ENCODE measurements at regions not wholly inside any gene's neighbourhood (a gene's known extent, or its start where the extent isn't known, plus 50 kb on each side); places are given as distances from the start of the nearest gene placed in this dataset.

GRCh38 chr16:50979806-50980620 lies 171.1 kb downstream of the SALL1 start:
- Histone ChIP-seq H3K4me2 (ENCODE audit: low read depth, low read length) (no peak overlapping the region), H3K9ac (ENCODE audit: low read length) (no peak overlapping the region), H3F3A (ENCODE audit: insufficient read depth, low read length) (no peaks in the 10 kb centered on the region), H3K36me3 (replicated peaks; ENCODE audit: insufficient read depth, low read length) (no peaks in the 10 kb centered on the region), H3K9me3 (replicated peaks; ENCODE audit: insufficient read depth, low read length) (no peaks in the 10 kb centered on the region; the same call in 1 of the 2 replicates), H3K4me3 (ENCODE audit: low read length) (no peak overlapping the region), H2AFZ (ENCODE audit: low read length) (no peak overlapping the region), H4K20me1 (ENCODE audit: insufficient read depth, low read length) (no peaks in the 10 kb centered on the region), H3K79me2 (ENCODE audit: low read length) (no peaks in the 10 kb centered on the region), H3K27me3 (replicated peaks; ENCODE audit: insufficient read depth, low read length) (no peaks in the 10 kb centered on the region), H3K9me2 (replicated peaks; ENCODE audit: insufficient read depth, low read length) (no peaks in the 10 kb centered on the region), H3K4me1 (ENCODE audit: low read length) (no peaks in the 10 kb centered on the region), H3K27ac (ENCODE audit: low read length) (no peak overlapping the region)
- no peak for DNase-seq
- no peak for TF ChIP-seq EZH2 (optimal IDR thresholded peaks at IDR 0.05; ENCODE audit: low read depth, low read length)
- no peak for TF ChIP-seq CTCF (IDR thresholded peaks at IDR 0.05; ENCODE audit: low read length)
- no peak for TF ChIP-seq EZH2phosphoT487 (IDR thresholded peaks at IDR 0.05; ENCODE audit: low read length)

DNA sequence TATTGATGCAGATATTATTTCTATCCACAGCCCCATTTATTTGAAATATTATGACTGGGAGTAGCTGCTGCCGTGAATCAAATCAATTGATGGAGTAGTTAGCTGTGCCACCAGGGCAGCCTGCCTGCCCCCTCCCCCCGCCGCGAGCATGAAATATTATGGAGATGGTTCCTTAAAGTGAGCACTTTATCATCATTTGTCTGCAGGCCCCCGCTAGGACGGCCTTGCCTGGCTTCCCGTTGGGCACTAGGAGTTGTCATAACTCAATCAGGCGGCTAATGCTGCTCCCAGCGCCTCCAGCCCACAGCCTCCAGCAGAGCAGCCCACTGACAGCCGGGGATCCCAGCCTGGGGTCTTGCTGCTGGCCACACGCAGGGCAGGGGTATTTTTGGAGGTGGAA lies 173.9 kb downstream of the SALL1 start:
- Histone ChIP-seq H3K36me3 (replicated peaks; ENCODE audit: insufficient read depth, low read length) (no peaks in the 10 kb centered on the region), H2AFZ (ENCODE audit: low read length) (no peak overlapping the region), H3K27ac (ENCODE audit: low read length) (no peak overlapping the region), H3K4me2 (ENCODE audit: low read depth, low read length) (no peak overlapping the region), H3F3A (ENCODE audit: insufficient read depth, low read length) (no peaks in the 10 kb centered on the region), H3K9me3 (replicated peaks; ENCODE audit: insufficient read depth, low read length) (no peaks in the 10 kb centered on the region), H4K20me1 (ENCODE audit: insufficient read depth, low read length) (no peaks in the 10 kb centered on the region), H3K4me1 (ENCODE audit: low read length) (no peaks in the 10 kb centered on the region), H3K4me3 (ENCODE audit: low read length) (no peak overlapping the region), H3K27me3 (replicated peaks; ENCODE audit: insufficient read depth, low read length) (no peaks in the 10 kb centered on the region), H3K9ac (ENCODE audit: low read length) (no peak overlapping the region), H3K9me2 (replicated peaks; ENCODE audit: insufficient read depth, low read length) (no peaks in the 10 kb centered on the region), H3K79me2 (ENCODE audit: low read length) (no peaks in the 10 kb centered on the region)
- TF ChIP-seq CTCF (IDR thresholded peaks at IDR 0.05; ENCODE audit: low read length) (no peak), EZH2phosphoT487 (IDR thresholded peaks at IDR 0.05; ENCODE audit: low read length) (no peak), EZH2 (optimal IDR thresholded peaks at IDR 0.05; ENCODE audit: low read depth, low read length) (no peak)
- no peak for DNase-seq

- no peaks in the 10 kb centered on the region for H4K20me1 ChIP-seq (ENCODE audit: insufficient read depth, low read length)
- H3K27me3 ChIP-seq (replicated peaks; ENCODE audit: insufficient read depth, low read length), result no peaks in the 10 kb centered on the region
- no peaks in the 10 kb centered on the region for H3K79me2 ChIP-seq (ENCODE audit: low read length)
- no peak overlapping the region for H3K9ac ChIP-seq (ENCODE audit: low read length)
- no peaks in the 10 kb centered on the region for H3K9me3 ChIP-seq (replicated peaks; ENCODE audit: insufficient read depth, low read length)
- no peaks in the 10 kb centered on the region for H3K9me2 ChIP-seq (replicated peaks; ENCODE audit: insufficient read depth, low read length)
- no peak overlapping the region for H2AFZ ChIP-seq (ENCODE audit: low read length)
- no peak for DNase-seq
- no peaks in the 10 kb centered on the region for H3F3A ChIP-seq (ENCODE audit: insufficient read depth, low read length)
- no peaks in the 10 kb centered on the region for H3K4me1 ChIP-seq (ENCODE audit: low read length)
- TF ChIP-seq EZH2phosphoT487 (IDR thresholded peaks at IDR 0.05; ENCODE audit: low read length), result no peak
- no peak for TF ChIP-seq CTCF (IDR thresholded peaks at IDR 0.05; ENCODE audit: low read length)
- no peak for TF ChIP-seq EZH2 (optimal IDR thresholded peaks at IDR 0.05; ENCODE audit: low read depth, low read length)
- no peaks in the 10 kb centered on the region for H3K36me3 ChIP-seq (replicated peaks; ENCODE audit: insufficient read depth, low read length)
- no peak overlapping the region for H3K4me2 ChIP-seq (ENCODE audit: low read depth, low read length)
- no peak overlapping the region for H3K4me3 ChIP-seq (ENCODE audit: low read length)
- H3K27ac ChIP-seq (ENCODE audit: low read length), result no peak overlapping the region
Measured at GRCh38 chr16:50974438-50975036, 176.5 kb downstream of the SALL1 start.

Measured in MM.1S (cell line).